HG02588 (cell line): ENCODE measurements at regions not wholly inside any gene's neighbourhood (a gene's known extent, or its start where the extent isn't known, plus 50 kb on each side); places are given as distances from the start of the nearest gene placed in this dataset.

Source experiments
- ATAC-seq: cut with Tn5 transposase; IDR thresholded peaks from one replicate; pipeline ENCODE4 v1.9.1; 2021; ENCODE audit warnings: mild to moderate bottlenecking, moderate library complexity; ENCODE audit not compliant: unreplicated experiment

- ATAC-seq = no peak
These were observed 260.0 kb downstream of the PIK3R1 start for GRCh38 chr5:68475476-68475983.

GRCh38 chr5:68476854-68477253 is 261.3 kb downstream of the PIK3R1 start:
- ATAC-seq = no peak

GRCh38 chr5:68478301-68479095 is 262.9 kb downstream of the PIK3R1 start:
- ATAC-seq = no peak

GRCh38 chr5:68479524-68479923 is 264.0 kb downstream of the PIK3R1 start:
- no peak for ATAC-seq

GRCh38 chr5:68480335-68480940 is 264.9 kb downstream of the PIK3R1 start:
- ATAC-seq = no peak

- ATAC-seq = no peak
These were observed 266.6 kb downstream of the PIK3R1 start for GRCh38 chr5:68482199-68482598.

GRCh38 chr5:68484307-68485068 is 268.9 kb downstream of the PIK3R1 start:
- ATAC-seq = no peak

- ATAC-seq = no peak
These were observed 274.0 kb downstream of the PIK3R1 start for GRCh38 chr5:68489556-68489955.

- no peak for ATAC-seq
These were observed 274.9 kb downstream of the PIK3R1 start for GRCh38 chr5:68490406-68490805.

- no peak for ATAC-seq
These were observed 279.2 kb downstream of the PIK3R1 start for GRCh38 chr5:68494771-68495170.

- no peak for ATAC-seq
These were observed 284.4 kb downstream of the PIK3R1 start for GRCh38 chr5:68499987-68500386.

GRCh38 chr5:68500813-68501212 is 285.3 kb downstream of the PIK3R1 start:
- ATAC-seq = no peak

- ATAC-seq = no peak
These were observed 287.0 kb downstream of the PIK3R1 start for GRCh38 chr5:68502531-68502930.

GRCh38 chr5:68504306-68504705 is 288.8 kb downstream of the PIK3R1 start:
- ATAC-seq = no peak

- no peak for ATAC-seq
These were observed 290.6 kb downstream of the PIK3R1 start for GRCh38 chr5:68505917-68506860.

GRCh38 chr5:68515514-68515913 is 300.0 kb downstream of the PIK3R1 start:
- ATAC-seq = no peak

GRCh38 chr5:68518286-68518685 is 302.7 kb downstream of the PIK3R1 start:
- no peak for ATAC-seq

- no peak for ATAC-seq
These were observed 303.6 kb downstream of the PIK3R1 start for GRCh38 chr5:68519143-68519542.

- no peak for ATAC-seq
These were observed 306.2 kb downstream of the PIK3R1 start for GRCh38 chr5:68521776-68522175.

- no peak for ATAC-seq
These were observed 307.3 kb downstream of the PIK3R1 start for GRCh38 chr5:68522863-68523262.
